OCI-LY7 (cell line): ENCODE measurements at regions not wholly inside any gene's neighbourhood (a gene's known extent, or its start where the extent isn't known, plus 50 kb on each side); places are given as distances from the start of the nearest gene placed in this dataset.

Experiments used
- BruUV-seq: library from RNA; stranded (reverse); fragments of 400-500 nt; replicated peaks from 2 replicates; lab custom pipeline; 2021; lab: Mats Ljungman, UMichigan
- CTCF ChIA-PET: fragments of 300-600 bp; sonication (Branson Sonifier 250); formaldehyde crosslinking; loops from one replicate; lab custom pipeline; 2022; ENCODE audit warnings: antibody characterized with exemption; ENCODE audit not compliant: unreplicated experiment; lab: Charles Lee
- POLR2A ChIA-PET: fragments of 300-600 bp; sonication (Branson Sonifier 250); formaldehyde crosslinking; loops from one replicate; lab custom pipeline; 2022; ENCODE audit warnings: antibody characterized with exemption; lab: Charles Lee
- DNase-seq: peaks from one replicate; pipeline ENCODE4 v3.0.0-alpha.2; 2015; ENCODE audit warnings: low spot score
- H2AFZ ChIP-seq: fragments of 200-600 bp; sonication (generic), shearing (Covaris generic); 2 replicates; pipeline ENCODE4 v1.6.1; 2014; ENCODE audit warnings: mild to moderate bottlenecking, antibody characterized with exemption, low read length, moderate library complexity
- H3K27ac ChIP-seq: fragments of 200-600 bp; sonication (generic); 2 replicates; pipeline ENCODE4 v1.5.1; 2014; ENCODE audit warnings: mixed run types, low read depth, mild to moderate bottlenecking, moderate library complexity, low read length, inconsistent platforms; ENCODE audit not compliant: poor library complexity, severe bottlenecking
- H3K36me3 ChIP-seq: fragments of 200-600 bp; sonication (generic); 2 replicates; pipeline ENCODE4 v1.6.1; 2014; ENCODE audit warnings: mild to moderate bottlenecking, antibody characterized with exemption, low read length, moderate library complexity, mixed read lengths; ENCODE audit not compliant: insufficient read depth
- H3K4me1 ChIP-seq: fragments of 200-600 bp; sonication (generic); 2 replicates; pipeline ENCODE4 v1.5.1; 2014; ENCODE audit warnings: mild to moderate bottlenecking, low read length; ENCODE audit not compliant: insufficient read depth, poor library complexity, severe bottlenecking
- H3K4me2 ChIP-seq: fragments of 200-600 bp; sonication (generic); 2 replicates; pipeline ENCODE4 v1.6.1; 2014; ENCODE audit warnings: mild to moderate bottlenecking, low read length
- H3K4me3 ChIP-seq: fragments of 200-600 bp; sonication (generic); 2 replicates; pipeline ENCODE4 v1.5.1; 2014; ENCODE audit warnings: mild to moderate bottlenecking, low read depth, low read length; ENCODE audit not compliant: poor library complexity, severe bottlenecking
- H3K79me2 ChIP-seq: fragments of 200-600 bp; sonication (generic); 2 replicates; pipeline ENCODE4 v1.6.1; 2016; ENCODE audit warnings: low read depth, mild to moderate bottlenecking, low read length, moderate library complexity, mixed read lengths; ENCODE audit not compliant: insufficient read depth
- H3K9me2 ChIP-seq: fragments of 200-600 bp; sonication (generic); 2 replicates; pipeline ENCODE4 v1.6.1; 2016; ENCODE audit warnings: mild to moderate bottlenecking, low read length, mixed read lengths; ENCODE audit not compliant: insufficient read depth
- H3K9me3 ChIP-seq: fragments of 200-600 bp; sonication (generic); 2 replicates; pipeline ENCODE4 v1.6.1; 2014; ENCODE audit warnings: mild to moderate bottlenecking, mixed run types, low read length, mixed read lengths
- H4K20me1 ChIP-seq: fragments of 200-600 bp; sonication (generic); 2 replicates; pipeline ENCODE4 v1.6.1; 2014; ENCODE audit warnings: mild to moderate bottlenecking, antibody characterized with exemption, low read length, moderate library complexity, mixed read lengths; ENCODE audit not compliant: insufficient read depth
- EZH2phosphoT487 ChIP-seq: fragments of 200-600 bp; sonication (generic); IDR thresholded peaks from 2 replicates; pipeline ENCODE4 v1.6.1; 2018; ENCODE audit warnings: low read depth, borderline replicate concordance, mild to moderate bottlenecking, mixed run types, antibody characterized with exemption, low read length, moderate library complexity, mixed read lengths
- intact Hi-C: fragments of 100-400 bp; cut with micrococcal nuclease; formaldehyde crosslinking; loops from one replicate; pipeline ENCODE4 v1.10.0; 2022; ENCODE audit not compliant: unreplicated experiment
- TF ChIP-seq, protein P1 (sequence below): fragments of 200-600 bp; sonication (generic); conservative IDR thresholded peaks from 2 replicates; pipeline ENCODE4 v1.5.1; 2014; ENCODE audit warnings: mild to moderate bottlenecking, antibody characterized with exemption, low read length, moderate library complexity, mixed read lengths

- intact Hi-C loops = no loop called here
- ChIA-PET CTCF (no interaction called here), POLR2A (interaction anchor here (0.6 kb wide), 1 partner anchor 1625 kb away, joined by 3 read pairs; no protein-coding TSS in a partner anchor)
- no peak overlapping the region for H2AFZ ChIP-seq
- BruUV-seq = no TSS peak
- no peak overlapping the region for H3K4me2 ChIP-seq
- no peak for DNase-seq
- no peak overlapping the region for H3K4me3 ChIP-seq
- no peaks in the 10 kb centered on the region for H3K4me1 ChIP-seq
- H3K9me3 ChIP-seq = no peaks in the 10 kb centered on the region
- TF ChIP-seq, protein P1, sequence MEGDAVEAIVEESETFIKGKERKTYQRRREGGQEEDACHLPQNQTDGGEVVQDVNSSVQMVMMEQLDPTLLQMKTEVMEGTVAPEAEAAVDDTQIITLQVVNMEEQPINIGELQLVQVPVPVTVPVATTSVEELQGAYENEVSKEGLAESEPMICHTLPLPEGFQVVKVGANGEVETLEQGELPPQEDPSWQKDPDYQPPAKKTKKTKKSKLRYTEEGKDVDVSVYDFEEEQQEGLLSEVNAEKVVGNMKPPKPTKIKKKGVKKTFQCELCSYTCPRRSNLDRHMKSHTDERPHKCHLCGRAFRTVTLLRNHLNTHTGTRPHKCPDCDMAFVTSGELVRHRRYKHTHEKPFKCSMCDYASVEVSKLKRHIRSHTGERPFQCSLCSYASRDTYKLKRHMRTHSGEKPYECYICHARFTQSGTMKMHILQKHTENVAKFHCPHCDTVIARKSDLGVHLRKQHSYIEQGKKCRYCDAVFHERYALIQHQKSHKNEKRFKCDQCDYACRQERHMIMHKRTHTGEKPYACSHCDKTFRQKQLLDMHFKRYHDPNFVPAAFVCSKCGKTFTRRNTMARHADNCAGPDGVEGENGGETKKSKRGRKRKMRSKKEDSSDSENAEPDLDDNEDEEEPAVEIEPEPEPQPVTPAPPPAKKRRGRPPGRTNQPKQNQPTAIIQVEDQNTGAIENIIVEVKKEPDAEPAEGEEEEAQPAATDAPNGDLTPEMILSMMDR = no peak
- no peak for TF ChIP-seq EZH2phosphoT487
- H3K79me2 ChIP-seq = no peaks in the 10 kb centered on the region
- no peak overlapping the region for H3K27ac ChIP-seq
- H3K9me2 ChIP-seq = no peaks in the 10 kb centered on the region
- no peaks in the 10 kb centered on the region for H3K36me3 ChIP-seq
- no peaks in the 10 kb centered on the region for H4K20me1 ChIP-seq
Measured at GRCh38 chr2:758073-758820, 81.0 kb upstream of the TMEM18 start.

GRCh38 chr2:753123-753522, 75.9 kb upstream of the TMEM18 start:
- no peak for TF ChIP-seq EZH2phosphoT487
- TF ChIP-seq, protein P1 = no peak
- intact Hi-C loops = no loop called here

DNA sequence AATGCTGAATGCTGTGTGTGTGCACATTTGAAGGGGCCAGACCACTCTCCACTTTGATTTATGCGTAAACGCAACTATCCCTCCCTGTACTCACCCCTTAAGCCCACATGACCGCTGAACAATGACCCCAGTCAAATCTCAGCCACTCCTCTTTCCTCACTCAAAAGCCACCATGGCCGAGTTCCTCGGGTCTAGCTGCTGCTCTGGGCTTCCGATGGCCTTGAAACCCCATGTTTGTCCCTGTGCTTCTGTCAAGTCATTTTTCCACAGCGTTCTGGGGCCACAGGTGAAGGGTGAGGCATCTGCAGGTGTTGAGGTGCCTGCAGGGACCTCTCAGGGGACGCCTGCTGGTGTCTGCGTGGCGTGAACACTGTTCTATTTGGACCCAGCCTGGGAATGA, 74.3 kb upstream of the TMEM18 start:
- Histone ChIP-seq H3K4me1 (no peaks in the 10 kb centered on the region), H2AFZ (no peak overlapping the region), H3K36me3 (no peaks in the 10 kb centered on the region), H3K9me2 (no peaks in the 10 kb centered on the region), H3K4me3 (no peak overlapping the region), H3K27ac (no peak overlapping the region), H4K20me1 (no peaks in the 10 kb centered on the region), H3K79me2 (no peaks in the 10 kb centered on the region), H3K4me2 (no peak overlapping the region), H3K9me3 (no peaks in the 10 kb centered on the region)
- intact Hi-C loops = no loop called here
- POLR2A ChIA-PET = no interaction called here
- TF ChIP-seq, protein P1 = no peak
- DNase-seq = no peak
- BruUV-seq = no TSS peak
- CTCF ChIA-PET = no interaction called here

More at GRCh38 chr2:753123-753522, 75.9 kb upstream of the TMEM18 start:
- Histone ChIP-seq H4K20me1 (no peaks in the 10 kb centered on the region), H3K4me3 (no peak overlapping the region), H3K9me3 (no peaks in the 10 kb centered on the region), H3K9me2 (no peaks in the 10 kb centered on the region), H3K27ac (no peak overlapping the region), H3K4me2 (no peak overlapping the region), H2AFZ (no peak overlapping the region), H3K79me2 (no peaks in the 10 kb centered on the region), H3K36me3 (no peaks in the 10 kb centered on the region), H3K4me1 (no peaks in the 10 kb centered on the region)
- BruUV-seq = no TSS peak
- no peak for DNase-seq
- ChIA-PET CTCF (no interaction called here), POLR2A (no interaction called here)
